Endothelial cell of umbilical vein (primary cell): ENCODE measurements at regions not wholly inside any gene's neighbourhood (a gene's known extent, or its start where the extent isn't known, plus 50 kb on each side); places are given as distances from the start of the nearest gene placed in this dataset.

Experiments
- EZH2 ChIP-seq: IDR thresholded peaks from 2 replicates; pipeline ENCODE4 v1.6.1; 2012; ENCODE audit warnings: borderline replicate concordance, low read depth, mild to moderate bottlenecking, moderate library complexity, low read length, inconsistent platforms; ENCODE audit not compliant: severe bottlenecking
- JUN ChIP-seq: IDR thresholded peaks from 2 replicates; pipeline ENCODE4 v1.6.1; 2011; ENCODE audit warnings: borderline replicate concordance, low read depth; ENCODE audit not compliant: insufficient read length, insufficient read depth
- MYC ChIP-seq: IDR thresholded peaks from one replicate; pipeline ENCODE4 v1.6.1; 2011; ENCODE audit warnings: mild to moderate bottlenecking, low read depth, low read length
- POLR2A ChIP-seq: IDR thresholded peaks from 2 replicates; pipeline ENCODE4 v1.6.1; 2012; ENCODE audit warnings: low read depth, mild to moderate bottlenecking, control low read depth, low read length
- POLR2AphosphoS5 ChIP-seq: IDR thresholded peaks from 2 replicates; pipeline ENCODE4 v1.6.1; 2012; ENCODE audit warnings: low read depth, mild to moderate bottlenecking, control low read depth, low read length, moderate library complexity; ENCODE audit not compliant: insufficient read depth
- TF ChIP-seq, protein P1 (sequence below), 2 donors: IDR thresholded peaks; 1 replicate in 1 of 2; 2 replicates in 1 of 2; pipeline ENCODE4 v1.5.1; 2011; ENCODE audit warnings: low read length in 2 of 2, mild to moderate bottlenecking in 2 of 2, moderate library complexity in 2 of 2, control low read depth in 1 of 2, inconsistent platforms in 1 of 2, low read depth in 1 of 2; ENCODE audit not compliant: insufficient read depth in 1 of 2; ENCODE audit errors: extremely low read depth in 1 of 2

DNA sequence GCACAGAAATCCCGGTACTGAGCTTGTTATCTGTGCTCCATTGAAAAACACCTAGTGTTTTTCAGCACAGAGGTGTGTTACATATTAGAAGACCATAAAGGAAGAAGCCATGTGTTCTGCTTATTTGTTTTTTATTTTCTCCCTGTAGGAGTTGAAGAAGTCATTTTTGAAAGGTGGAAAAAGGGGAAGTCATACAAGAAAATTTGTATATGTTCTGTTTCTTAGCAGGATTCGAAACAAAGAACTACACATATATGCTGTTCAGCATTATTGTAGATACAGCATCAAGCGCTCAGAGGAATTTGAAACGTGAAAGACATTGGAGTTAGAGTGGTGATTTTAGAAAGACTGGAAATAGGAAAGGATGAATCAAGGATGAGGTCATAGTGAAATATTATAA is 345.3 kb upstream of the ADGRL2 start:
- TF ChIP-seq, protein P1, sequence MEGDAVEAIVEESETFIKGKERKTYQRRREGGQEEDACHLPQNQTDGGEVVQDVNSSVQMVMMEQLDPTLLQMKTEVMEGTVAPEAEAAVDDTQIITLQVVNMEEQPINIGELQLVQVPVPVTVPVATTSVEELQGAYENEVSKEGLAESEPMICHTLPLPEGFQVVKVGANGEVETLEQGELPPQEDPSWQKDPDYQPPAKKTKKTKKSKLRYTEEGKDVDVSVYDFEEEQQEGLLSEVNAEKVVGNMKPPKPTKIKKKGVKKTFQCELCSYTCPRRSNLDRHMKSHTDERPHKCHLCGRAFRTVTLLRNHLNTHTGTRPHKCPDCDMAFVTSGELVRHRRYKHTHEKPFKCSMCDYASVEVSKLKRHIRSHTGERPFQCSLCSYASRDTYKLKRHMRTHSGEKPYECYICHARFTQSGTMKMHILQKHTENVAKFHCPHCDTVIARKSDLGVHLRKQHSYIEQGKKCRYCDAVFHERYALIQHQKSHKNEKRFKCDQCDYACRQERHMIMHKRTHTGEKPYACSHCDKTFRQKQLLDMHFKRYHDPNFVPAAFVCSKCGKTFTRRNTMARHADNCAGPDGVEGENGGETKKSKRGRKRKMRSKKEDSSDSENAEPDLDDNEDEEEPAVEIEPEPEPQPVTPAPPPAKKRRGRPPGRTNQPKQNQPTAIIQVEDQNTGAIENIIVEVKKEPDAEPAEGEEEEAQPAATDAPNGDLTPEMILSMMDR (IDR thresholded peaks at IDR 0.05; ENCODE audit: extremely low read depth in 1 of 2, insufficient read depth in 1 of 2, low read depth in 1 of 2, low read length in 2 of 2), result no peak
- TF ChIP-seq POLR2A (no peak), EZH2 (no peak), POLR2AphosphoS5 (no peak), JUN (no peak), MYC (no peak)
